ENCODE measurements at regions not wholly inside any gene's neighbourhood (a gene's known extent, or its start where the extent isn't known, plus 50 kb on each side); places are given as distances from the start of the nearest gene placed in this dataset.
"Not testable (repeated sequence)": the region's sequence is repeated elsewhere in the genome, so short reads cannot be mapped to it uniquely, and the experiment has no call there.

DNA sequence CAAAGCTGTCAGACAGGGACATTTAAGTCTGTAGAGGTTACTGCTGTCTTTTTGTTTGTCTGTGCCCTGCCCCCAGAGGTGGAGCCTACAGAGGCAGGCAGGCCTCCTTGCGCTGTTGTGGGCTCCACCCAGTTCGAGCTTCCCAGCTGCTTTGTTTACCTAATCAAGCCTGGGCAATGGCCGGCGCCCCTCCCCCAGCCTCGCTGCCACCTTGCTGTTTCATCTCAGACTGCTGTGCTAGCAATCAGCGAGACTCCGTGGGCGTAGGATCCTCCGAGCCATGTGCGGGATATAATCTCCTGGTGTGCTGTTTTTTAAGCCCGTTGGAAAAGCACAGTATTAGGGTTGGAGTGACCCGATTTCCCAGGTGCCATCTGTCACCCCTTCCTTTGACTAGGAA lies 454.2 kb upstream of the CCDC196 start:
- not testable (repeated sequence) for DNase-seq

DNA sequence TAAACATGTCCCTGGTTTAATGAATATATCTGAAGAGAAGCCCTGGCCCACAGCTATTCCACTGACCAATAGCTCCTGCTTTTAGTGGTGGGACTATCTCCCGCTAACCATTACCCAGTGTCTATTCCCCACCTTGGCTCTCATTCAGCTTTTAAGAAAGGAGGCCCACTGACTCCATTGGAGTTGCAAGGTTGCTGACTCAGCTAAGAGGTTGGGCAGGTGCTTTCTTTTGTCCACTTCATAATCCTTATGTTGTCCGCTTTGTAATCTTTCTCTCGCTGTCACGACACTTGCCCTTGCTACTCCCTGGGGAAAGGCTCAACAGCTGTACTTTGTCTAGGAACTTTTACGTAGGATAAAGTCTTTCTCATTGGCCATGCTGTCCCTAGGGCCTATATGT lies 453.4 kb upstream of the CCDC196 start:
- DNase-seq: no peak

GRCh38 chr14:66036547-66036946 lies 449.6 kb upstream of the CCDC196 start:
- no peak for DNase-seq

DNA sequence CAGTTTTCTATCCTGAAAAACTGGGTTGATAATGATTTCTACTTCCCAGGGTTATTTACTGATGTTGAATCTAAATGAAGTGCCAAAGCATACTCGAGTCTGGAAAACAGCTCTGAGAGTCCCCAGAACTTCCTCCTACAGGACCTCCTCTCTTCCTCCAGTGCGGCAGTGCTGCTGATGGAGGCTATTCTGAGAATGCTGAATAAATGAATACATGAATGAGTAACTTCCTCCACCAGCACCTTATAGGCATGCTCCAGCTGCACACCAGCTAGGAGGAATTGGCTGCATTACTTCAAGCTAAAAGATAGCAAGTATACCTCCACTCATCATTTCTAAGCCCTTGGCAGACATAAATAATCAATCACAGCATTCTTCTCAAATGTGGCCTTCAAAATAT lies 448.8 kb upstream of the CCDC196 start:
- DNase-seq: no peak

- no peak for DNase-seq
Observed at GRCh38 chr14:66038212-66038611, 448.0 kb upstream of the CCDC196 start.

GRCh38 chr14:66038618-66039017 lies 447.6 kb upstream of the CCDC196 start:
- peak in 1 of 2 donors; percentile 1 for DNase-seq

GRCh38 chr14:66039495-66039894 lies 446.7 kb upstream of the CCDC196 start:
- no peak for DNase-seq

- DNase-seq: no peak
Observed at GRCh38 chr14:66041582-66041981, 444.6 kb upstream of the CCDC196 start.

DNA sequence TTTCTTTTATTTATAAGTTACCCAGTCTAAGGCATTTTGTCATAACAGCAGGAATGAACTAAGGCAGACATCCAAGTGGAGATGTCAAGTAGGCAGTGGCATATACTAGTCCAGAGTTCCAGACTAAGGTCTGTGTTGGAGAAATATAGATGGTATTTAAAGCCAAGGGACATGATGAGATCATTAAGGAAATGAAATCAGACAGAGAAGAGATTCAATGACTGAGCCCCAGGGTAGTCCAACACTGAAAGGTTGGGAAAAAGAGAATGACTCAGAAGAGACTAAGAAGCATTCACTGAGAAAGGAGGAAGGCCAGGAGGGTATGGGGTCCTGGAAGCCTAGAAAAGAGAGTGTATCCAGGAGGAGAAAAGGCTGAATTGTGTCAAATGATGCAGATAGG lies 442.2 kb upstream of the CCDC196 start:
- no peak for DNase-seq

- DNase-seq: no peak
Observed at GRCh38 chr14:66045572-66046021, 440.6 kb upstream of the CCDC196 start.

DNA sequence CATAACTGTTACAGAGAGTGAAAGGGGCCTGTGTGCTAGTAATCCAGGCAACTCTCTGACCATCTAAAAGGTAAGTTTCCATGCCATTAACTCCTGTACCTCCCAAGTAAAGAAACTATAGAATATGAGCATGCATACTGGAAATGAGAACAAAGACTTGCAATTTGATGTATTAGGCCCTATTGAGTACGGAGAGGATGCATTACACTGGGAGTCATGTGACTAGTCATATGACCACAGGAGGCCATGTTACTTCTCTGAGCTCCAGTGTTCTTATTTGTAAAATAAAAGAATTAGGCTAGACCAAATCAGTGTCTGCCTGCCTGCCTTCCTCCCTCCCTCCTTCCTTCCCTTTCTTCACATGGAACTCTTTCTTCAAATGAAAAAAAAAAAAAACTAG lies 440.1 kb upstream of the CCDC196 start:
- no peak for DNase-seq

DNA sequence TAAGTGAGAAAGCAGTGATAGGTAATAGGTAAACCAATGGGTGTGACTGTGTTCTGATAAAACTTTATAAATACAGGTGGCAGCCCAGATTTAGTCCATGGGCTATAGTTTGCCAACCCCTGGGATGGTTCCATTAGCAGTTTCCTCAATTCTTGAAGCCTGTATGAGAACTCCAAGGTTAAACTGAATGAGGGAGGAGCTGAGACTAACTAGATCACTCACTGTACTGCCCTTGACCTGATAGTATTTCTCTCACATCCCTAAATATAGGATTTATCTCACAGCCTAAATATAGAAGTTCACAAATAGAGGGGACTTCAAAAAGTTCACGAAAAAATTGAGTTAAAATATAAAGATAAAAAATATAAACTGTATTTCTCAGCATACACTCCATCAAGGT lies 439.6 kb upstream of the CCDC196 start:
- DNase-seq: no peak

- no peak for DNase-seq
Observed at GRCh38 chr14:66056268-66056907, 429.8 kb upstream of the CCDC196 start.

GRCh38 chr14:66056926-66057552 lies 429.1 kb upstream of the CCDC196 start:
- DNase-seq: no peak

DNA sequence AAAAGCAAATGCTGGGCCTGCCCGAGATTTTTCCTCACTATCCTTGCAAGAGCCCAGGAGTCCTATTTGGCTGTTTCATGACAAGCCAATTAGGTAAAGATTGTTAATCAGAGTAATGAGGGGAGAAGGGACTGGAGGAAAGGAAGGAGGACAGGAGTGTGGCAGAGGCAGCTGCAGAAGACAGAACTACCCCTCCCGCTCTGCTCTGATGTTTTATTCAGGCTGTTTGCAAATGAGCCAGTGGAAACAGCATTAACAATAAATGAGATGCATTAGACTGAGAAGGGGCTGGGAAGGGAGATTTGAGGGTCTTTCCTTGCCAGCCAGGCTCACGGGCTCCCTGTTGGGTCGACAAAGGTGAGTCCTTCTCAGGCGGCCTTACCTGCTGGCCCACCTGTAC lies 421.0 kb upstream of the CCDC196 start:
- DNase-seq: no peak

DNA sequence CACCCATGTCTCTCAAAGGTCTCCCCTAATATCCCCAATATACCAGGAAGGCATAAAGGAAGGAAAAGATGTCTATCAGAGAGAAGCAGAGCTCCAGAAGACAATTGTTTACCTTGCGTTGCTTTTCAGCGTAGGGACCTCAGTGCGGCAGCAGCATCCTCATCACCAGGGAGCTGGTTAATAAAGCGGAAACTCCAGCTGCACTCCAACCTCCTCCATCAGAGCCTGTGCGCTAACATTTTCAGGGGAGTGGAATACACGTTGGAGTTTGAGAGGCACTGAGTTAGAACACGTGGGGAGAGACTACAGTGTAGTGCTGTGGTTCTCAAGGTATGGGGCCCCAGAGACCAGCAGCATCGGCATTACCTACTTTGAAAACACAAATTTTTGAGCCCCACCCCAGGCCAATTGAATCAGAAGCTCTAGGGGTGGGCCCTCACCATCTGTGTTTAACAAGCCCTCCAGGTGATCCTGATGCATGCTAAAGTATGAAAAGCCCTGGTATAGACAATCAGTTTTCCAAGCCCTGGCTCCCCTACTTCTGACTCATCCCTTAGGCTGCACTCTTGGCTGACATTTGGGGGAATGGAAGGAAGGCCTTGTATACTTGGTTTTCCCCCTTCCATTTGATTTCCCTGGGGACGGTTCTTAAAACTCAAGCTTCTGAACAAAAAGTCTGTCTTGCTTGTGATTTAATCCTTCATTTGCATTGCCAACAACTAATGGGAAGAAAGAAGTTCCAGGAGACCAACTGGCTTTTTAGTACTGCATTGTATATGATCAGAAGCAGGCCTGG lies 419.0 kb upstream of the CCDC196 start:
- DNase-seq: no peak

- DNase-seq: no peak
Observed at GRCh38 chr14:66069036-66069435, 417.1 kb upstream of the CCDC196 start.

DNA sequence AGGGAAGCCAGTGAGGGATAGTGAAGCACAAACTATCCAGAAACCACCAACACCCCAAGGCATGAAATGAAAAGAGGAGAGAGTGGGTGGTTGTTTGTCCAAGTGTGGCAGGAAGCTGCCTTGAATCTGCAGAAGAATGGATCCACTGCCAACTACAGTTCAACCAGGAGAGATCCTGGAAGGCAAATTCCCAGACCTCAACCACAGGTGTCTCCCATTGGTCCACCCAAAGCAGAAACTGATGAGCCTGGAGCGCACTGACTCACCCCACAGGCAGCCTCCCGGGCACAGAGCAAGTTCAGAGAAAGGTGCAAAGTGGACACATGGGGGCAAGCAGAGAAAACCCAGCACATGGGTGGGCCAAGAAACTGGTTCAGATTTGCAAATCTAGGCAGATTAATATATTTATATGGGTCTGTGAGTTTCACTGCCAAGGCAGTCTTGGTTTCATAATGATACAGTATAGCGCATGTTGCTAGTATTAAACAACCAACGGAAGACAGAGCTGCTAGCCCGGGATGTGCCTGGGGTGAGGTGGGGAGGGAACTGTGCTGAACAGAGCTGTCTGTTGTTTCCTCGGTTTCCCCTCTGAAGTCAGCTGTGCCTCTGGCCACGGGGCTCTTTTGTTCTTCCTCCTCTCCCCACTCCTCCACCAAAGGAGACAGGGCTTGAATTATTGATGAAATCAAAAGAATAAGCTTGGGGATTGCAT lies 416.2 kb upstream of the CCDC196 start:
- DNase-seq: no peak

GRCh38 chr14:66070542-66071319 lies 415.4 kb upstream of the CCDC196 start:
- DNase-seq: peak; percentile 51 to 74

DNA sequence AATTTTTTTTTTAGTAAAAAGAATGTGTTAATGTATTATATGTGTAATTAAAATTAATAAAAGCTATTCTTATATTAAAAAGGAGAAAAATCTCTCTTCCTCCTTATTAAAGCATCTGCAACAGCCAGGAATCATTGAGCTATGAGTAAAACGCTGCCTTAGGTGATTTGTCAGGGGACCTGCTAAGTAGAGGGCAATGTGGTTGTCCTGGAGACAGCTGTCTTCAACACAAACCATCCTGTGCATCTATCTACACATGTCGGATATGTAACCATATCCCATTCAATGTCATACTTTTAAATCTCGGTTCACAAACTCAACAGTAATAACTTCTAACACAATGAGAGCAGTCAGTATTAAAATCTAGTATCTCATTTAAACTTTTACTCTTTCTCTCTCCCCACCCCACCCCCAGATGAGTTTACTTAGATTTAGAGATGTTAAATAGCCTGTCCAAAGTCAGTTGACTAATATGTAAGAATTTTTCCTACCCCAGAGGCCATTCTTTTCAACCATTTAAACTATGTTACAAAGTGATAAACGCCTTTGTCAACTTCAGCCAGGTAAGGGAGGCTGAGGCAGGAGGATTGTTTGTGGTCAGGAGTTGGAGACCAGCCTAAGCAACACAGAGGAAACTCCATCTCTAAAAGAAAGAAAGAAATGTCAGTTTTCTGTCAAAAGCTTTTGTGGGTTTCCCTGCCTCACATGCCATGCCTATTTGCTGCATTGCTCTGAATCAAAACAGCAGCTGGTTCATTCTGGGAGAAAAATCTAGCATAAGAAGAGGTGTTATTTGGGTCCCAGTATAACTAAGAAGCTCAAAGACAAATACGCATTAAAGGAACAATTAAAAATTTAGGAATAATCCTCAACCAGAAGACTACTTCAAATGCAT lies 413.7 kb upstream of the CCDC196 start:
- no peak for DNase-seq

DNA sequence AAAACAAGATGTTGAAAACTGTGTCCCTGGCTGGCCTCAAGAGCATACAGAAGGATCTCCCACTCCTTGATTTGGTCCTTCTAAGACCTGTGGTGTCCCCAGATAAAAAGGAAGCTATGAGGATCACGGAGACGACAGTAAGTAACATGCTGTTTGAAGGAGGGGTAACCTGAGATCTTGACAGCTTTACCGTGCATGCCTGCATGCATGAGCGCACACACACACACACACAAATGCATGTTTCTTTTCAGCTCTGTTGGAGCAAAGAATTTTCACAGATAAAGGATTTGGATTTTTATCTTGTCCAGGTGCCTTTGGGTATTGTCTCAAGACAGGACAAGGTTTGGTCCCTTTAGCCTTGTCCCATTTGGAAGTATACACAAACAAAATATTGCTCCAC lies 411.6 kb upstream of the CCDC196 start:
- no peak for DNase-seq

DNA sequence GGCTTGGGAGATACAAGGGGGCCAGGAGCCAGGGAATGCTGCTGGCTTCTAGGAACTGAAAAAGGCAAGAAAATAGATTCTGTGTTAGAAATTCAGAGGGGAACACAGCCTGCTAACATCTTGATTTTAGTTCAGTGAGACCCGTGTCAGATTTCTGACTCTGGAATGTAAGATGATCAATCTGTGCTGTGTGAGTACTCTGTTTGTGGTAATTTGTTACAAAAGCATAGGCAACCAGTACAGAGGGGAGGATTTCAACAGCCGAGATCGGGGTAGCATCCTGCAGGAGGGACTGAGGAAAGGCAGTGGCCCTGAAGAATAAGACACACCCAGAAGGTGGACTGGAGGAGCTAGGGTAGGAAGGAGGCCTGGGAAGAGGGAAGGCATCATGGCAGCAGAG lies 410.0 kb upstream of the CCDC196 start:
- no peak for DNase-seq

Measured in CD4-positive, alpha-beta T cell treated with Interferon alpha-2 for 1 hour (primary cell).